Body of pancreas (tissue), 4 donors: ENCODE measurements at regions not wholly inside any gene's neighbourhood (a gene's known extent, or its start where the extent isn't known, plus 50 kb on each side); places are given as distances from the start of the nearest gene placed in this dataset.

Experiments
- POLR2A ChIP-seq, 3 donors: fragments of 450-650 bp; IDR thresholded peaks; one replicate each; pipeline ENCODE4 v1.6.1; 2016; ENCODE audit warnings: antibody characterized with exemption in 3 of 3, mild to moderate bottlenecking in 2 of 3
- TF ChIP-seq, protein P1 (sequence below), 7 experiments: fragments of 450-650 bp in 4 of 7; fragments of 200-600 bp in 3 of 7; sonication (generic) in 3 of 7; IDR thresholded peaks; one replicate each; pipeline ENCODE4 v1.5.1; 2016 to 2019; ENCODE audit warnings: antibody characterized with exemption in 7 of 7

DNA sequence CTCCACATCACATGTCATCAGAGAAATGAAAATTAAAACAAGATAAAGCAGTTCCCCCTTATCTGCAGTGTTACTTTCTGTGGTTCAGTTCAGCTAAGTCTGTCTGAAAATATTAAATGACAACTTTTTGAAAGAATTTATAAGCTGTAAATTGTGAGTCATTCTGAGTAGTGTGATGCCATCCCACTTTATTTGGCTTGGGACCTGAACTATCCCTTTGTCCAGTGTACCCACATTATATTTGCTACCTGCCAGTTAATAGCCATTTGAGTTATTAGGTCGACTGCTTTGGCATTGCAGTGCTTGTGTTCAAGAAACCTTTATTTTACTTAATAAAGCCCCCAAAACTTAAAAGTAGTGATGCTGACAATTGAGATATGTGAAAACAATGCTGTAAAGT, 804.2 kb downstream of the ANKRD7 start:
- TF ChIP-seq, protein P1, sequence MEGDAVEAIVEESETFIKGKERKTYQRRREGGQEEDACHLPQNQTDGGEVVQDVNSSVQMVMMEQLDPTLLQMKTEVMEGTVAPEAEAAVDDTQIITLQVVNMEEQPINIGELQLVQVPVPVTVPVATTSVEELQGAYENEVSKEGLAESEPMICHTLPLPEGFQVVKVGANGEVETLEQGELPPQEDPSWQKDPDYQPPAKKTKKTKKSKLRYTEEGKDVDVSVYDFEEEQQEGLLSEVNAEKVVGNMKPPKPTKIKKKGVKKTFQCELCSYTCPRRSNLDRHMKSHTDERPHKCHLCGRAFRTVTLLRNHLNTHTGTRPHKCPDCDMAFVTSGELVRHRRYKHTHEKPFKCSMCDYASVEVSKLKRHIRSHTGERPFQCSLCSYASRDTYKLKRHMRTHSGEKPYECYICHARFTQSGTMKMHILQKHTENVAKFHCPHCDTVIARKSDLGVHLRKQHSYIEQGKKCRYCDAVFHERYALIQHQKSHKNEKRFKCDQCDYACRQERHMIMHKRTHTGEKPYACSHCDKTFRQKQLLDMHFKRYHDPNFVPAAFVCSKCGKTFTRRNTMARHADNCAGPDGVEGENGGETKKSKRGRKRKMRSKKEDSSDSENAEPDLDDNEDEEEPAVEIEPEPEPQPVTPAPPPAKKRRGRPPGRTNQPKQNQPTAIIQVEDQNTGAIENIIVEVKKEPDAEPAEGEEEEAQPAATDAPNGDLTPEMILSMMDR (IDR thresholded peaks at IDR 0.05) = no peak
- TF ChIP-seq POLR2A (IDR thresholded peaks at IDR 0.05) = no peak
